HG03354 (cell line): ENCODE measurements at regions not wholly inside any gene's neighbourhood (a gene's known extent, or its start where the extent isn't known, plus 50 kb on each side); places are given as distances from the start of the nearest gene placed in this dataset.

Experiments
- ATAC-seq: cut with Tn5 transposase; IDR thresholded peaks from one replicate; pipeline ENCODE4 v1.9.1; 2021; ENCODE audit warnings: mild to moderate bottlenecking; ENCODE audit not compliant: unreplicated experiment, poor library complexity, severe bottlenecking

DNA sequence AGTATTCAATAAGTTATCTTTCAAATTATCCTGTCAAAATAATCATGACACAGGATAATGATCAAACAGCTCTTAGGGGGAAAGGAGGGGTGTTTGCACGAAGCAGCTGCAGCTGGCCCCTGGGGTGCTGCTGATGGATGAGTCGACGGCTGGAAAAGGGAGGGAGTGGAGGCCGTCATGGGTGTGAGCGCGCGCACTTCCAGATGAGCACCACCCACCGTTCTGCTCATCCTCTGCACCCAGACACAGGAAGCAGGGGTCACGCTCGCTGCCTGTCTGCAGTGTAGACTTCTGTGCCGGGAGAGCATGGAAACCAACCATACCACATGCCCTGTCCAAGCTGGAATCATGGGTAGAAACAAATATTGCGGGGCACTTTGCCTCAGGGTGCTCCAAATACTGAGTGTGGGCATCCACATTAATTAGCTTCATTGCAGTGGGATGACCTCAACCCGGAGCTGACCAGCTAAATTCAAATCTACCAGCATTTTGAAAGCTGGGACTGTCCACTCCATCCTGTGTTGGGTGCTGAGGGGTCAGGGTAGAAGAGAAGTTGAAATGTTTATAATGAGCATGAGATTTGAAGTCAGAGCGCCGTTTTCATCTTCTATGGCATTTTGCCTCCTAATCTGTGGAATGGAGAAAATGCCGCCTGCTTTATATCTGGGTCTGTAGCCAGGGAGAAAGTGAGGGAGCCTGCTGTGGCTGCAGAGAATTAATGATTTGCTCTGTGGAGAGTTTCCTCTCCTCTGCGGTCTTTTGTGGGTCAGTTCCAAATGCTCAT, 802.4 kb downstream of the TBC1D22A start:
- no peak for ATAC-seq

- ATAC-seq: no peak
These were observed 801.7 kb downstream of the TBC1D22A start for GRCh38 chr22:47564158-47564450.

- no peak for ATAC-seq
These were observed 801.1 kb downstream of the TBC1D22A start for GRCh38 chr22:47563406-47564157.

- ATAC-seq: no peak
These were observed 799.3 kb downstream of the TBC1D22A start for GRCh38 chr22:47561766-47562165.

DNA sequence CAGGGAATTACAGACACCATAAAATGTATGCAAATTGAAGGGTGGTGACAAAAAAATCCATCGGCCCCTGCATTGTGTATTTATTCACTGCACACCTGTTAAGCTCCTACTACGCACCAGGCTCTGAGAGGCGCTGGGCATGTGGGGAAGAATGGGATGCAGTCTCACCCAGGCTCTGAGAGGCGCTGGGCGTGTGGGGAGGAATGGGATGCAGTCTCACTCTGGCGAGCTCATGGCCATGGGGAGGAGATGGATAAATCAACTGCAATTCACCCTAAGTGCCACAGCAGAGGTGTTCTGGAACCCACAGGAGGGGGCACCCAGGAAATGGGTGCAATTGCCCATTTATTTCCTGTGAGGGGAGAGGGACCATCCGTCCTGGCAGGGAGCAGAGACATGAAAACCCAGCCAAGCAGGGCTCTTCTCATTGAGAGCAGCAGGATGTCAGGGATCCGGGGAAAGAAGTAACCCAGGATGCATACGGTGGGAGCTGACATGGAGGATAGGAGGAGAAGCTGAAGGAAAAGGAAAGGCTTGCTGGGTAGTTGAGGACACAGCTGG, 798.7 kb downstream of the TBC1D22A start:
- no peak for ATAC-seq

GRCh38 chr22:47558828-47559700, 796.6 kb downstream of the TBC1D22A start:
- ATAC-seq: no peak

DNA sequence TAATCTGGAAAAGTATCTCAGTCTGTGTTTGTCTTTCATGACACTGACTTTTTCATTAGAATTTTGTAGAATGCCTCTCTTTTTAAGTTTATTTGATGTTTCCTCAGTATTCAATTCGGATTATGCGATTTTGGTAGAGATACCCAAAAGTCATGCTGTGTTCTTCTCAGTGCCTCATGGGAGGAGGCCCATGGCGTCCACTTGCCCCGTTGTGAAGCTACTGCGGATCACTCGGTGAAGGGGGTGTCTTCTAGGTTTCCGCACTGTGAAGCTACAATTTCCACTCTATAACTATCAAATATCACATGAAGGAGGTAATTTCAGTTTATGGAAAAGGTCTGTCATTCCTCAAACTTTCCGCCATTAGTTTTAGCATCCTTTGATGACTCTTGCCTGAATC, 794.0 kb downstream of the TBC1D22A start:
- no peak for ATAC-seq

DNA sequence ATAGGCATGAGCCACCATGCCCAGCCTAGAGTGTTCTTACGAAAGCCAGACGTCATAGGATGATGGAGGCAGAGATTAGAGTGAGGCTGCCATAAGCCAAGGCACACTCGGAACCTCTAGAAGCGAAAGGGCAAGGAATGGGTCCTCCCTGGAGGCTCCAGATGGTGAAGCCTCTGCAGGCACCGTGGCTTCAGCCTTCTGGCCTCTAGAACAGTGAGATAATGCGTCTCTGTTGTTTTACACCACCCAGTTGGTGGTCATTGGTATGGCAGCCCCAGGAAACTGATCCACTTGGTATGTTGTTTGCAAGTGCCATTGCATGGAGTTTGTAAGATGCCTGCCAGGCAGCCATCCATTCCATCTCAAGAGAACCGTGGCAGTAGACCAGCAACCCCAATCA, 791.0 kb downstream of the TBC1D22A start:
- no peak for ATAC-seq

DNA sequence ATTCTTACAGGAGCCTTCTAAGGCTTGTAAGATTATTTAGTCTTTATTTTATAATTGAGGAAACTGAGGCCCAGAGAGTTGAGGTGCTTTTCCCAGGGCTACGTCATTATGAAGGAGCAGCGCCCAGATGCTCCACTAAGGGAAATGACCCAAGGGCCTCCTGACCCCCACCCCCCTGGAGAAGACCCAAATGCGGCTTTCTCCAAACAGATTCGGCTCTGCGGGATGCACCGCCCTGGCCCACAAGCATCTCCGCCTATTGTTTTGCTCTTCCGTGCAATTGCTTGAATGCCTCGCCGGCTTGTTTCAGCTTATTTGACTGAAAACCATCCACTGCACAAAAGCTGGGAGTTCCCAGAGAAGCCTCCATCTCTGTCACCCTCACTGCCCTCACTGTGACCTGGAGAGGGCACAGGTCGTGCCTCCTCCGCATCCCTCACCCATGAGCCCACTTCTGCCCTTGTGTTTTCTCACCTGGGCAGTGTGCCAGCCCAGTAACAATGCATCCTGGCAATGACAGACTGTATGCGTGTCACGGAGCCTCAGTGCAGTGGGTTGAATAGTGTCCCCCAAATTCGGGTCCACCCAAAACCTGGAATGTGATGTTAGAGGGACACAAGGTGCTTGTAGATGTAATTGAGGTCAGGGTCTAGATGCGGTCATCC, 790.2 kb downstream of the TBC1D22A start:
- ATAC-seq: no peak

DNA sequence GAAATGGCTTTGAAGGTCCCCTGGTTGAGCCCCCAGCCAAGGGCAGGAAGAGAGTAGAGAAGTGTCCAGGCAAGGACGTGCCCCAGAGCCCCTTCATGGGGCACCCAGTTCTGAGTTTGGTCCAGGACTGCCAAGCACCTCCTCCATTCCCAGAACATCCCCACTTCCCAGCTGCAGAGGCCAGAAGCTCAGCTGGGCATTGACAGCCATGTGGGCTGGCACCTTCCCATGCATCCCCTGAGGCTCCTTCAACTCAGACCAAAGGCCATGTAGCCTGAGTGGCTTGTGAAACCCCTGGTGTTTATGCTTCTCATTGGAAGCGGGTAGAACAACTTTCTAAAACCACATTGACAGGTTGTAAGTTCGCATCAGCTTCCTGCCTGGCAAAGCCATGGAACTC, 789.6 kb downstream of the TBC1D22A start:
- no peak for ATAC-seq

- ATAC-seq: no peak
These were observed 789.0 kb downstream of the TBC1D22A start for GRCh38 chr22:47551431-47551775.

DNA sequence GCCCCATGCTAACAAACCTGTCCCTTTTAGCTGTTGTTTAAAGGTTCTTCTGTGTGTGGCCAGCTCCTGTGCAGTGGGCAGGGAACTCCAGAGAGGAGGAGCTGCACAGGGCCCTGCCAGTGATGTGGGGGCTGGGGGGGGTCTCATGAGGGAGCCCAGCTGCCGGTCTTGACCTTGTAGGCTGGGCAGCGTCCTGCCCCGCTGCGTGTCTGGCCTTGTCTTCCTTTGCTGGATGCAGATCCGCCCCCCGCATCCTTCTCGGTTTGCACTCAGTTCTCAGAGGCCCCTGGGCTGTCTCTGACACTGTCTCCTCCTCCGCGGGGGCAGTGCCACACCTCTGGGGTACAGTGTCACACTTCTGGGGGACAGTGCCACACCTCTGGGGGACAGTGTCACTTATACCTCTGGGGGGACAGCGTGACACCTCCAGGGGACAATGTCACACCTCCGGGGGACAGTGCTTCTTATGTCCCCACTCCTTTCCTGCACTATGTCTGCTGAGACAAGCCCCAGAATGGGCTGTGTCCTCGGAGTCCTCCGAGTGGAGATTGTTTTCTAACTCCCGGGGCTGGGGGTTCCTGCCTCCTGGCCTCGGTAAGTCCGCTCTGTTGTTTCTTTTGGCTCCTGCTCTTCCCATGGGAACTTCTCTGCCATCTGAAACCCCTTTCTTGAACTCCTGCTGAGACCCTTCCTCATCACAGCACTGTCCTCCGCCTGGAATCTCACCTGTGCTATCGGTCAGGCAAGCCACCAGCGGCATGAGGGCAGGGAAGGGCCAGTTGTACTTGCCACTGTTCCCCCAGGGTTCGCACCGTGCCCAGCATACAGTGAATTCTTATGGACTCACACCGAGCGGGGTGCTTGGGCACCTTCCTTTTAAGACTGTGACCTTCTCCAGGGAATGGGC, 788.3 kb downstream of the TBC1D22A start:
- ATAC-seq: no peak

- no peak for ATAC-seq
These were observed 787.4 kb downstream of the TBC1D22A start for GRCh38 chr22:47549741-47550340.

DNA sequence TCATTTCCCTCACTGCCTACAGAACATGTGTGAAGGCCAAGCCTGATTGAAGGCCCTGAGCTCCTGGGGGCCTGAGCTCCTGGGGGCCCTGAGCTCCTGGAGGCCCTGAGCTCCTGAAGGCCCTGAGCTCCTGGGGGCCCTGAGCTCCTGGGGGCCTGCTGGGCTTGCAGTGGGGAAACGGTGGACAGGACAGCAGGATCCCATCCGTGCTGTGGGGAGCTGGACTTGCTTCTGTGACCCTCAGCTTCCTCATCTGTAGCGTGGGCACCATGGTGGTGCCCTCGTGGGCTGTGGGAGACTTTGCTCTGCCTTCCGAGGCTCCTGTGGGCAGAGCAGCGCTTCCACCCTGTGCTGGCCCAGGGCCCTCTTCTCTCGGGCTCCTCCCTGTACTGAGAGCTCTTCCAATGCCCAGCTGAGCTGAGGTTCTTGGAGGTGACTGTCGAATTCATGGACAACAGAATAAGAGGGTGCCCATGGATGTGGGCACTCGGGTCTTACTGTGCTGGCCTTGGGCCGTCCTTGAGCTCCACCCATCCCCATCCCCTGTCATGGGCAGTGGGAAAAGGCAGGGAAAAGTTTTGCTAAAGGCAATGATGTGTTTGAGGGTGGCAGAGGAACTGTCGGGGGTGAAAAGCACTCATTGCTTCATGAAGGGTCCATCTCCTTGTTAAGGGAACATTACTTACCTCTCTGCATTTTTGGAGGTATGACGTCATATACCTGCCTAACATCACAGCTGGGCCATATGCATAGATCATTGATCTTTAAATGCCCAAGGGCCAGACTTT, 786.7 kb downstream of the TBC1D22A start:
- ATAC-seq: no peak

DNA sequence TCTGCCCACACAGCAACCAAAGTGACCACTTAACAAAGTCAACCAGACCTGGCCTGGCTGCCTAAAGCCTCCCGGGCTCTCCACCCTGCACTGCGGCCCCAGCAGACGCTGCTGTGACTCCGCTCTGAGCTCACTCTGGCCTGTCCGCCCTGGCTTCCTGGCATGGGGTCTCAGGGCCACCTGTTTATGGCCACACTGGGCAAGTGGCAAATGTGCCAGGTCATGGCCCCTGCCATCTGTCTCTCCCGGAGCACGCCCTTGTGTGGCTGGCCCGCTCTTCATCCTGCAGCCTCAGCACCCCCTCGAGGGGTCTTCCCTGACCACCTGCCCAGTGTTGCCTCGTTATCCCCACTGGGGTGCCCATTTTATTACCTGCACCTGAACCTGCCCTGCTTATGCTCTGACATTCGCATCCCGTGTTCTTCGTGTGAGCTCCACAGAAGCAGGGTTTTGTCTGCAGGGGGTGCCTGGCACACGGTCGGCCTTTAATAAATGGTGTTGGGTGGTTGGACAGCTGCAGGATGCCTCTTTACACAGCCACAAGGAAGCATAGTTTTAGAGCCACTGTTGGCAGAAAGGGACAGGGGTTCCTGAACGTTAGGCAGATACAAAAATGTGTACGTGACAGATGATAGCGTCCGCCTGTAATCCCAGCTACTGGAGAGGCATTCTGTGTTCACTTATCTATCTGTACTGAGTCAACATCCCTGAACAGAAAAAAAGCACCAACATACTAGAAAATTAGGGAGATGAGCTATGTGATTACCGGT, 785.6 kb downstream of the TBC1D22A start:
- ATAC-seq: no peak

DNA sequence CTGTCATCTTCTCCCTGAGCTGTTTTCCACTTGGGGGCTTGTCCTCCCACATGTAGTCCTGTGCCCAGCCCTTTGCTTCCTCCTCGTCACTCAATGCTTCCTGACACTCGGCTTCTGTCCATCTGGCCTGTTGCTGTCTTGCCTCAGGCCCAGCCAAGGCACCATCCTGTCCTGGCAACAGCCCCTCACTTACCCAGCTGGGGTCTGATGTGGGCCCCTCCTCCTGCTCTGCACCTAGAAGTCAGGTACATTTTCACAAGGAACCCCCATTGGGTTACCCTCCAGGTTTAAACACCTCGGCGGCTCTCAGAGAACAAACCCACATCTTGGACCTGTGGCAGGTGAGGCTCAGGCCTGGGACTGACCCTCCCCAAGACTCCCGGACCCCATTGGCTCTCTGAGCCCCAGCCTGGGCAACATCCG, 784.8 kb downstream of the TBC1D22A start:
- ATAC-seq: no peak

DNA sequence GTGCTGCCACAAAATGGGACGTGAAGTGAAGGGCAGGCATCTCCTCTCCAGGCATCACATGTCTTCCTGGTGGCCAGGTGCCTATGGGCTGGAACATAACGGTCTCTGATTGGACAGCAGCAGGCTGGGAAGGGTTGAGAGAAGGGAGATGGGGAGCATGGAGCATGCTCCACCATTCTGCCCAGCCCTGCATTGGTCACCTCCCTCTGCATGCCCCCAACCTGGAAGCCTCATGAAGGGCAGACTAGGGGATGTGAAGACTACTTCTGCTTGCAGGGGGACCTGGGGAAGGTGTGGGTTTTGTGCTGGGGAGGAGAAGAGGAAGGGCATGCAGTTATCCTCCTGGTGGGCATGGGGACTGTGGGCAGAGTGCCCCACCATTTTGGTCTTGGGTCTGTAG, 782.2 kb downstream of the TBC1D22A start:
- no peak for ATAC-seq
